GM18909 (cell line): ENCODE measurements at regions not wholly inside any gene's neighbourhood (a gene's known extent, or its start where the extent isn't known, plus 50 kb on each side); places are given as distances from the start of the nearest gene placed in this dataset.

Experiments used
- ATAC-seq: cut with Tn5 transposase; IDR thresholded peaks from one replicate; pipeline ENCODE4 v1.9.1; 2021; ENCODE audit warnings: mild to moderate bottlenecking; ENCODE audit not compliant: unreplicated experiment, poor library complexity

DNA sequence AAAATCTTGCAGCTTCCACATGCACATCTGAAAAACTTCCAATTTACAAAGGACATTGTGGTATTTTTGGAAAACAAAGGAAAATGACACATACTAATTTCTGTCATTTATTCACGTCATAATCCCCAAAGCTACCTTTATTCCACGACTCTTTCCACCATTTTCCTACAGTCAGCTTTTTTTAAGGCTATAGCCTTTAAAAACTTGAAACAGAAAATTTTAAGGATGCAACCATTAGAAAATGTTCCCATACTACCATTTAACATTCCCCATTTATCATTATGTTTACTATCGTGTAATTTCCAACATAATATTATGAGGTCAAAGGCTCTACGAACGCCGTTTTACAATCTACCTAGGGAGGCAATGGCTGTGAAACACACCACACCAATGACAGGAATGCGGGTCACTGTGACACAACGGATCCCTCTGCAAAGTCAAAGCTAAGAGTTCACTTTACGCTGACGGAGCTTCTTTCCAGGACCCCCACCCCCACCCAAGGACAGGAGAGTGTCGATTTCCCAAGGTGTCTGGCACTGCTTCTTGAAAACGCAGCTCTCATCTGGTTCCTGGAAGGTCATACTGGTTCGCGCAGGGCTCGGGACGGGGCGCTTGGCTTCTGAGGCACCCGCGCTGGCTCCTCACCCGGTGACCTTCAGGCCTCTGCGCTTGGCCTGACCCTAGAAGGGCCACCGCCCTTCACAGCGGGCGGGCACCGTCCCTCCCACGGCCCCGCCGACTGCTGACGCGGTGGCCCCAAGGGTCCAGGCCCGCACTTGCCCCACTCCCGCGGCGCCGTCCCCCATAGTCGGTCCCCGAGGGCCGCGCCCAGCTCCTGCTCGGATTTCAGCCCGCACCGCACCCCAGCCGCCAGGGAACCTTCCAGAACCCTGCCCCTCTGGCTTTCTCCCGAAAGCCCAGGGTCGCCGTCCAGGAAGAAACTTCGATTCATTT lies 50.5 kb upstream of the ATF3 start:
- peak; percentile 42 for ATAC-seq

GRCh38 chr1:212558693-212559480 lies 49.7 kb upstream of the ATF3 start:
- peak; percentile 95 for ATAC-seq
